HL-60 (cell line): ENCODE measurements at regions not wholly inside any gene's neighbourhood (a gene's known extent, or its start where the extent isn't known, plus 50 kb on each side); places are given as distances from the start of the nearest gene placed in this dataset.

Experiments used
- CTCF ChIP-seq: IDR thresholded peaks from one replicate; pipeline ENCODE4 v1.5.1; 2011; ENCODE audit warnings: low read length, control low read depth, inconsistent platforms; ENCODE audit not compliant: insufficient read depth
- GABPA ChIP-seq: IDR thresholded peaks from 2 replicates; pipeline ENCODE4 v1.6.1; 2012; ENCODE audit warnings: low read depth
- POLR2AphosphoS5 ChIP-seq: IDR thresholded peaks from 2 replicates; pipeline ENCODE4 v1.6.1; 2012; ENCODE audit warnings: low read depth

GRCh38 chr10:47121336-47121735 is 178.7 kb upstream of the GDF10 start:
- TF ChIP-seq CTCF (no peak), POLR2AphosphoS5 (no peak), GABPA (no peak)
